Fibroblast of villous mesenchyme (primary cell): ENCODE measurements at regions not wholly inside any gene's neighbourhood (a gene's known extent, or its start where the extent isn't known, plus 50 kb on each side); places are given as distances from the start of the nearest gene placed in this dataset.
"Not testable (repeated sequence)": the region's sequence is repeated elsewhere in the genome, so short reads cannot be mapped to it uniquely, and the experiment has no call there.

Experiments
- DNase-seq: peaks from one replicate; pipeline ENCODE4 v3.0.0-alpha.2; 2010; ENCODE audit warnings: low read depth
- H3K4me3 ChIP-seq: 2 replicates; pipeline ENCODE4 v1.5.1; 2011; ENCODE audit warnings: low read depth, mild to moderate bottlenecking, low read length
- TF ChIP-seq, protein P1 (sequence below): IDR thresholded peaks from 2 replicates; pipeline ENCODE4 v1.5.1; 2012; ENCODE audit warnings: low read depth, mild to moderate bottlenecking, low read length; ENCODE audit not compliant: insufficient read depth

GRCh38 chr22:25395915-25396314 is 168.6 kb upstream of the GRK3 start:
- no peak for DNase-seq
- H3K4me3 ChIP-seq = no peak overlapping the region
- TF ChIP-seq, protein P1, sequence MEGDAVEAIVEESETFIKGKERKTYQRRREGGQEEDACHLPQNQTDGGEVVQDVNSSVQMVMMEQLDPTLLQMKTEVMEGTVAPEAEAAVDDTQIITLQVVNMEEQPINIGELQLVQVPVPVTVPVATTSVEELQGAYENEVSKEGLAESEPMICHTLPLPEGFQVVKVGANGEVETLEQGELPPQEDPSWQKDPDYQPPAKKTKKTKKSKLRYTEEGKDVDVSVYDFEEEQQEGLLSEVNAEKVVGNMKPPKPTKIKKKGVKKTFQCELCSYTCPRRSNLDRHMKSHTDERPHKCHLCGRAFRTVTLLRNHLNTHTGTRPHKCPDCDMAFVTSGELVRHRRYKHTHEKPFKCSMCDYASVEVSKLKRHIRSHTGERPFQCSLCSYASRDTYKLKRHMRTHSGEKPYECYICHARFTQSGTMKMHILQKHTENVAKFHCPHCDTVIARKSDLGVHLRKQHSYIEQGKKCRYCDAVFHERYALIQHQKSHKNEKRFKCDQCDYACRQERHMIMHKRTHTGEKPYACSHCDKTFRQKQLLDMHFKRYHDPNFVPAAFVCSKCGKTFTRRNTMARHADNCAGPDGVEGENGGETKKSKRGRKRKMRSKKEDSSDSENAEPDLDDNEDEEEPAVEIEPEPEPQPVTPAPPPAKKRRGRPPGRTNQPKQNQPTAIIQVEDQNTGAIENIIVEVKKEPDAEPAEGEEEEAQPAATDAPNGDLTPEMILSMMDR = no peak

GRCh38 chr22:25396615-25397200 is 167.8 kb upstream of the GRK3 start:
- TF ChIP-seq, protein P1 = no peak
- no peak overlapping the region for H3K4me3 ChIP-seq
- no peak for DNase-seq

DNA sequence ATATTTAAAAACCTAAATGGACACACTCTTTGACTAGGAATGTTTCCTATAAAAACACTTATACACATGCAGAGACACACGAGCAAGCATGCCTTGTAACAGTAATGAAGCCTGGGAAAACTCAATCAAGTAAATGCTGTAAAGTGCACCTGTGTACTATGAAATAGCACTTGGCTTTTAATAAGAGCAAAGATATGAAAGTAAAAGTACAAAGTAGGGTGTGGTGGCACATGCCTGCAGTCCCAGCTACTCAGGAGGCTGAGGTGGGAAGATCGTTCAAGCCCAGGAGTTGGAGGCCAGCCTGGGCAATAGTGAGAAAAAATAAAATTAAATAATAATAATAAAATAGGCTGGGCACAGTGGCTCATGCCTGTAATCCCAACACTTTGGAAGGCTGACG is 166.9 kb upstream of the GRK3 start:
- TF ChIP-seq, protein P1 = no peak

GRCh38 chr22:25398591-25399062 is 165.8 kb upstream of the GRK3 start:
- DNase-seq, H3K4me3 ChIP-seq: not testable (repeated sequence)

More for the DNA sequence above, 166.9 kb upstream of the GRK3 start:
- DNase-seq = no peak
- no peak overlapping the region for H3K4me3 ChIP-seq

GRCh38 chr22:25399649-25400151 is 164.8 kb upstream of the GRK3 start:
- DNase-seq = no peak
- TF ChIP-seq, protein P1 = no peak
- no peak overlapping the region for H3K4me3 ChIP-seq

DNA sequence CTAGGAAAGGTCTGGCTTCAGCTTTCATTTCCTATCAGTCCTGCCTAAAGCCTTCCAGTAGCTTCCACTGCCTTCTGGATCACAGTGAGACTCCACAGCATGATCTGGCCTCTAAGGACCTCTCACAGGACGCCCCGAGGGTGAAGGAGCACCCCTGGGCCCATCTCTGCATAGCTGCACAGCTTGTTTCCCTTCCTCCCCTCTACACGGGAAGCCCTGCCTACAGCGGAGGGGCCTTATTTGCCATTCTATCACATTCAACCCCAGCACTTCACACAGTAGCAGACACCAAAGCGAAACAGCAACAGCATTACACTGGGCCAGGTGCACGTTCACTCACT is 162.3 kb upstream of the GRK3 start:
- TF ChIP-seq, protein P1 = no peak
- no peak overlapping the region for H3K4me3 ChIP-seq
- DNase-seq = no peak

DNA sequence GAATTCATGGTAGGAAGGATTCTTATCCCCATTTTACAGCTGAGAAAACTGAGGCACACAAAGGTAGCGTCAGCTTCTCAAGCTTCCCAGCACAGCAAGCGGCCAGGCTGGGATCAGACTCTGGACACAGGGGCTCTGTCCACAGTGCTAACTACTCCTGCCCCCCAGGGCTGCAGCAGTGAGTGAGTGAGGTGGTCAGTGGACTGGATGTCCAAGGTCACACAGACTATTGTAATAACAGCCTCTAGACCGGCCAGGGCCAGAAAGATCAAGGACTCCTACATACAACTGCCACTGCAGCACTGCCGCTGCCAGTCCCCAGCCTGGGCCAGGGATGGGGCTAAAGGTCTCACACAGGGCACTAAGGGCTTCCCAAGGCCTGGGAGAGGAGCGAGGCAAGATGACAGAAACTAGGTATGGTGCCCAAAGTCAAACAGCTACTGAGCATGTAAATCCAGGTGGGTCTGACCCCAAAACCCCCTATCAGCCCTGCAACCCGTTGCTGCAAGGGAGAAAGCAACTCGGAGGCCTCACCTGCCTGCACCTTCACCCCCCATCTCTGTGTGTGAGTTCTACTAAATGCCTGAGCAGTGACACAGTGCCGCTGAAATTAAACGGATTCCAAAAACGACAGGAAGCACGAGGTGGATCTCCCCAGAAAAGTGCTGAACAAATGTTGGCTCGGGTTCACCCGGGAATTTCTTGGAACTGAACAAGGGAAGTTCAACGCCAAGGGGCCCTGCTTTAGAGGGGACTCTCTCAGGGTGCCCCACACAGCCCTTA is 161.8 kb upstream of the GRK3 start:
- H3K4me3 ChIP-seq = peak overlapping the region; percentile 25
- DNase-seq = peak; percentile 55
- TF ChIP-seq, protein P1 = no peak
